GM13977 (cell line): ENCODE measurements at regions not wholly inside any gene's neighbourhood (a gene's known extent, or its start where the extent isn't known, plus 50 kb on each side); places are given as distances from the start of the nearest gene placed in this dataset.
"Not testable (repeated sequence)": the region's sequence is repeated elsewhere in the genome, so short reads cannot be mapped to it uniquely, and the experiment has no call there.

Experiments
- DNase-seq: peaks from one replicate; pipeline ENCODE4 v3.0.0; 2012; ENCODE audit warnings: low spot score
- in situ Hi-C: fragments of 300-500 bp; cut with MboI; formaldehyde crosslinking; loops from one replicate; pipeline ENCODE4 v1.12.0; 2022; ENCODE audit warnings: low sequenced_read_pairs, low pct_unique_long_range_greater_than_20kb, mixed read lengths, inconsistent platforms; ENCODE audit not compliant: unreplicated experiment
- TF ChIP-seq, protein P1 (sequence below): IDR thresholded peaks from 2 replicates; pipeline ENCODE4 v1.5.1; 2012; ENCODE audit warnings: mild to moderate bottlenecking, control low read depth; ENCODE audit not compliant: insufficient read depth; ENCODE audit errors: extremely low read depth, missing control alignments

DNA sequence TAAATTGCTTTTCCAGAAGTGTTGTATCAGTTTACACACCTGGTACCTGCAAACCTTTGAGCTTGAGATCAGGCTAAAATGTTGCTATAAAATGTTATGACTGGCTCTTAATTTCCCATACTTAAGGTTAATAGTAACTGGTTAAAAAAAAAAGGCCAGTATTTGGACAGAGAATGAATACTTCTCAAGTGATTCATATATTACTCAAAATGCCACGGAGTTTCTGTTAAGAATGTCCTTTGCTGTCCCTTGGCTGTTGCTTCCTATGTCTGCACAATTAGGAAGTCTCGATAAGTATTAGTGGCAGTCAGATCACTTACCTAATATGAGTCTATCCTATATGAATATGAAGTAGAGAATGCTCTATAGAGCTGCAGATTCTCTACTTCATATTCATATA, 232.2 kb upstream of the IGFBP7 start:
- TF ChIP-seq, protein P1, sequence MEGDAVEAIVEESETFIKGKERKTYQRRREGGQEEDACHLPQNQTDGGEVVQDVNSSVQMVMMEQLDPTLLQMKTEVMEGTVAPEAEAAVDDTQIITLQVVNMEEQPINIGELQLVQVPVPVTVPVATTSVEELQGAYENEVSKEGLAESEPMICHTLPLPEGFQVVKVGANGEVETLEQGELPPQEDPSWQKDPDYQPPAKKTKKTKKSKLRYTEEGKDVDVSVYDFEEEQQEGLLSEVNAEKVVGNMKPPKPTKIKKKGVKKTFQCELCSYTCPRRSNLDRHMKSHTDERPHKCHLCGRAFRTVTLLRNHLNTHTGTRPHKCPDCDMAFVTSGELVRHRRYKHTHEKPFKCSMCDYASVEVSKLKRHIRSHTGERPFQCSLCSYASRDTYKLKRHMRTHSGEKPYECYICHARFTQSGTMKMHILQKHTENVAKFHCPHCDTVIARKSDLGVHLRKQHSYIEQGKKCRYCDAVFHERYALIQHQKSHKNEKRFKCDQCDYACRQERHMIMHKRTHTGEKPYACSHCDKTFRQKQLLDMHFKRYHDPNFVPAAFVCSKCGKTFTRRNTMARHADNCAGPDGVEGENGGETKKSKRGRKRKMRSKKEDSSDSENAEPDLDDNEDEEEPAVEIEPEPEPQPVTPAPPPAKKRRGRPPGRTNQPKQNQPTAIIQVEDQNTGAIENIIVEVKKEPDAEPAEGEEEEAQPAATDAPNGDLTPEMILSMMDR = no peak
- no peak for DNase-seq
- in situ Hi-C loops = no loop called here

DNA sequence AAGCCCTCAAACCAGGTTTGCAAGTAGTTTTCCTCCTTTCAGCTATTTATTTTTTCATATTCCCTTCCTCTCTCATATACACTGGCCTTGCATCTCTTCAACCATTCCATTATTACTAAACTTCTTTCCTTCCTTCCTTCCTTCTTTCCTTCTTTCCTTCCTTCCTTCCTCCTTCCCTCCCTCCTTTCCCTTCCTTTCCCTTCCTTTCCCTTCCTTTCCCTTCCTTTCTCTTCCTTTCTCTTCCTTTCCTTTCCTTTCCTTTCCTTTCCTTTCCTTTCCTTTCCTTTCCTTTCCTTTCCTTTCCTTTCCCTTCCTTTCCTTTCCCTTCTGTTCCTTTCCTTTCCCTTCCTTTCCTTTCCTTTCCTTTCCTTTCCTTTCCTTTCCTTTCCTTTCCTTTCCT, 228.7 kb upstream of the IGFBP7 start:
- DNase-seq, in situ Hi-C loops: not testable (repeated sequence)

DNA sequence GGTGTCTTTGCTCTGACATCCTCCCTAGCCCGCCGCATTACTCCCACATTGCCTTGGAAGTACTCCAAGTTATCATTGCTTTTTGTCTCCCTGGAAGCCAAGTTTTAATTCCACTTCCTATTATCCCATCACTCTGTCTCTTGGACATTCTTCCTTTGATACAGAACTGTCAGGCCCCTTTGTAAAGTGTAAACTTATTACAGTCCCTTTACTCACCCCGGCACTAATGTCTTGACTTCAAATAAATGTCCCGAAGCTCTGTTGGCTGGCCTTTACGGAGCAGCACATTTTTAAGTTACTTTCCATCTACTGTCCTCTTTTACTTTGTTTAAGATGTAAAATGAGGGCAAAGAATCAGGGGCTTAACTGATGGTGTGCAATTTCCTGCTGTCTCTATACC, 223.5 kb upstream of the IGFBP7 start:
- in situ Hi-C loops = no loop called here
- TF ChIP-seq, protein P1 = no peak
- no peak for DNase-seq

DNA sequence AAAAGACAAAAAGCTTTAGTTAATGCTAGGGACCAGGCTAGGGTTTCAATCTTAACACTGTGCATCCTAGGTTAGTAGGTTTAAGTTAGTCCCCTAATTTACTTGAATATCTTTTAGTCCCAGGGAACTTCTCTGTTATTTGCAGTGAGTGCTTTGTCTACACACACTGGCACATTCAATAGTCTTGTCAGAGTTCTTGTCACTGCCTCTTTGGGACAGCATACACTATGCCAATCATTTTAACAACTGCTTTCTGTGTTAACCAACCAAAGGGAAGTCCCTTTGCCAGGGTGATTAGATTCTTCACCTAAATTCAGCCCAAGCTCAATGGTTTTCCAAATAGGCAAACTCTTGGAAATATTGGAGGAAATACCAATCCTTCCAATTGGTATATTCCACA, 221.8 kb upstream of the IGFBP7 start:
- DNase-seq = no peak
- TF ChIP-seq, protein P1 = no peak
- in situ Hi-C loops = no loop called here

DNA sequence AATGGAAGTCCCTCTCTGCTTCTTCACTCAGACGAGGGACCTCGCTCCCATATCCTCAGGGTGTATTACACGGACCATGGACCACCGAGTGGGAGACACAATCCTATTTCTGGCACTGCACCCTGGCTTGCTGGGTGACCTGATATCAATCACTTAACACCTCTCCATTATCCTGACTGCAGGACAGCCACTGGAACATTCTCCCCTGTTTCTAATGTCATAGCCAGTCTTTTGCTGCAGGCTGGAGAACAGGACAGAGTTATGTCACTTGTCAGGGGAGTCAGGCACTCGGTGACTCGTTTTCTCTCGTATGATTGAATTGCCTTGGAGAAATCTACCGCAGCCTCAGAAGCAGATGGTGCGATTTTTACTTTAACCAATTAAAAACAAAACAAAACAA, 219.1 kb upstream of the IGFBP7 start:
- in situ Hi-C loops = no loop called here

DNA sequence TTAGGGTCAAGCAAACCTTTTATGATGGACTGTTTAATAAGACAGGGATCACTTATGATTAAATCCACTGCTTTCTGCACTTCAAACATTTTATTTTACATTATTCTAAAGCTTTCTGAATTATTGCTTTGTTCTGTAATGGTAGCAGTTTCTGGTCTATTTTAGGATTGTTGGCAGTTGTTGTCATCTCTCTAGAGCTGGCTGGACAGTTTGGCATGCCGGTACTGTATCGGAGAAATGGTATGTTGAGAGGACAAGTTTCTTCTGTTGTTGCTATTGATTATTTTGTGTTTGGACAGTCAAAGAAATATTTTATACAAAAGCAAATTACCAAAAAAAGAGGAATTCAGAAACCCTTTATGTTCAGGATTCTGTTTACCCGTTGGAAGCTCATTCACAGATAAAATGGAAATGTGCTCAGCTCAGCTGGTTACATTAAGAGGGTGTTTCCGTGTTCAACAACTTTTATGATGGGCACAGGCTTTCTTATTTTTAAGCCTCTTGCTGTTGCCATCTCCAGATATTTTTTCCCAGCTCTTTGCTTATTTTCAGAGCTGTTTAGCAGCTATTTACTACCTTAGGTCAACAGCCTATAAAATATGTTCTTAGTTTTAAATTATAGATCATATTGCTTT, 214.6 kb upstream of the IGFBP7 start:
- TF ChIP-seq, protein P1 = no peak
- in situ Hi-C loops = no loop called here
- DNase-seq = no peak

More for the DNA sequence above, 219.1 kb upstream of the IGFBP7 start:
- no peak for DNase-seq
- TF ChIP-seq, protein P1 = no peak

DNA sequence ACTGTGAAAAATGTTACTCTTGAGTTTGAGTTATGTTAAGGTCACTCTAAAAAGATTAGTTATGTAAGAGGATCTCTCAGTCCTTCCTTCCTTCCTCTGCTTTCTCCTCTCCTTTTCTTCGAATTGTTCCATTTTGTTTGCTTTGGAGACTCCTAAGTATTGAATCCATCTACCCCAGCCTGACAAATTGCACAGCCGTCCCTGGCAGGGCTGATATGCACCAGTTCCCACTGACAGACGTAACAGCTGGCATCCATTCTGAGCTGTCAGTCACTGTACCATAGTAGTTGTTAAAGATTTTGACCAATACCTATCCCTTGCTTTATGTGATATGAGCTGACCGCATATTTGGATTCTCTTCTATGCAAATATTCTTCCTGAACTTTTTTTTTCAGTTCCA, 210.7 kb upstream of the IGFBP7 start:
- DNase-seq = no peak
- TF ChIP-seq, protein P1 = no peak
- in situ Hi-C loops = no loop called here
